GM12892 (cell line): ENCODE measurements at regions not wholly inside any gene's neighbourhood (a gene's known extent, or its start where the extent isn't known, plus 50 kb on each side); places are given as distances from the start of the nearest gene placed in this dataset.

Experiments used
- POLR2A ChIP-seq: IDR thresholded peaks from 2 replicates; pipeline ENCODE4 v1.6.1; 2011; ENCODE audit warnings: low read depth, low read length, control low read depth
- POLR2AphosphoS5 ChIP-seq: IDR thresholded peaks from 2 replicates; pipeline ENCODE4 v1.6.1; 2011; ENCODE audit warnings: low read depth, low read length, control low read depth

- TF ChIP-seq POLR2A (no peak), POLR2AphosphoS5 (no peak)
Observed at GRCh38 chr1:74908797-74909196, 175.8 kb downstream of the TYW3 start.
